Body of pancreas (tissue), 4 donors: ENCODE measurements at regions not wholly inside any gene's neighbourhood (a gene's known extent, or its start where the extent isn't known, plus 50 kb on each side); places are given as distances from the start of the nearest gene placed in this dataset.

ENCODE experiments used
- ATAC-seq: fragments of 150-250 bp; one replicate; pipeline ENCODE4 v1.9.1; 2016
- DNase-seq, 4 donors: peaks; one replicate each; pipeline ENCODE4 v3.0.0-alpha.2; 2019
- H3K27ac ChIP-seq, 4 donors: fragments of 200-600 bp; sonication (generic); 1 replicate in 3 of 4; 2 replicates in 1 of 4; pipeline versions ENCODE4 v1.5.1 to v1.6.1; 2016 to 2019; ENCODE audit warnings: mild to moderate bottlenecking in 1 of 4, mixed read lengths in 1 of 4, moderate library complexity in 1 of 4
- H3K27me3 ChIP-seq, 2 donors: fragments of 200-600 bp; sonication (generic); one replicate each; pipeline ENCODE4 v1.6.0; 2016; ENCODE audit warnings: mild to moderate bottlenecking in 1 of 2
- H3K36me3 ChIP-seq, 2 donors: fragments of 200-600 bp; sonication (generic); replicated peaks in 1 of 2; 2 replicates each; pipeline ENCODE4 v1.5.1; 2016; ENCODE audit warnings: low read depth in 2 of 2; ENCODE audit not compliant: insufficient read depth in 1 of 2
- H3K4me1 ChIP-seq: fragments of 200-600 bp; sonication (generic); one replicate; pipeline ENCODE4 v1.6.0; 2016
- H3K4me3 ChIP-seq, 2 donors: fragments of 200-600 bp; sonication (generic); 1 replicate in 1 of 2; 2 replicates in 1 of 2; pipeline ENCODE4 v1.5.1; 2016 to 2019
- H3K9me3 ChIP-seq, 3 donors: fragments of 200-600 bp; sonication (generic); 1 replicate in 2 of 3; 2 replicates in 1 of 3; pipeline ENCODE4 v1.5.1; 2016
- POLR2A ChIP-seq, 3 donors: fragments of 450-650 bp; IDR thresholded peaks; one replicate each; pipeline ENCODE4 v1.6.1; 2016; ENCODE audit warnings: antibody characterized with exemption in 3 of 3, mild to moderate bottlenecking in 2 of 3
- WGBS, 2 donors: methylation state at CpG; one replicate each; pipeline ENCODE4 v1.1.5; 2017; 5-methylcytosine and 5-hydroxymethylcytosine counted together
- intact Hi-C: fragments of 100-400 bp; cut with DNase I; formaldehyde crosslinking; loops from one replicate; pipeline ENCODE4 v1.15.1; 2023
- TF ChIP-seq, protein P1 (sequence below), 7 experiments: fragments of 450-650 bp in 4 of 7; fragments of 200-600 bp in 3 of 7; sonication (generic) in 3 of 7; IDR thresholded peaks; one replicate each; pipeline ENCODE4 v1.5.1; 2016 to 2019; ENCODE audit warnings: antibody characterized with exemption in 7 of 7

DNA sequence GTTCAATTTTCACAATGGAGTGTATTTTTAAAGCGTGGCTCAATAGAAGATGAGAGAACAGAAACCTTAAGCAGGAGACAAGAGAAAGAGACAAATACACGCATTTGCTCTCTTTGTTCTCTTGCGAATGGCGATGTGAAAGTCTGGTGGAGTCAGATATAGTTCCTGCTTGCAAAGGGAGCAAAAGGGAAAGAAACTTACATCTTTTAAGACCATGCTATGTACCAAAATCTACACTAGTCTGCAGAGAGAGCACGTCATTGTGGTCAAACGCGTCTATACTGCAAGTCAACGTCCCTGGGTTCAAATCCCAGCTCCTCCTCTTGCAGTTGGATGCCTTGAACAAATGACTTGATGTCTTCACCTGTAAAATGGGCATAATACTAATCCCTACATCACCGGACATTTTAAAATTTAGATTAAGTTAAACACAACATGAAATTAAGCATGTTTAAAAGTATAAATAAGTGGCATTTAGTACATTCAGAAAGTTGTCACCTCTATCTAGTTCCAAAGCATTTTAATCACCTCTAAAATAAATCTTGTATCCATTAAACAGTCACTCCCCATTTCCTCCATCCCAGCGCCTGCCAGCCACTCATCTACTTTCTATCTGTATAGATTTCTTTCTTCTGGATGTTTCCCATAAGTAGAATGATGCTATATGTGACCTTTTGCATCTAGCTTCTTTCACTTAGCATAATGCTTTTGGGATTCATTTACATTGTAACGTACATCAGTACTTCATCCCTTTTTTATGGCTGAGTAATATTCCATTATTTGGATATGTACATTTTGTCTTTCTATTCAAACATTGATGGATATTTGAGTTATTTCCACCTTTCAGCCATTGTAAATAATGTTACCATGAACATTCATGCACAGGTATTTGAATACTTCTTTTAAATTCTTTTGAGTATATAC lies 406.9 kb downstream of the TMEM114 start:
- no peak overlapping the region for H3K27ac ChIP-seq
- no peaks in the 10 kb centered on the region for H3K4me1 ChIP-seq
- no peak for ATAC-seq
- intact Hi-C loops, result no loop called here
- no peaks in the 10 kb centered on the region for H3K9me3 ChIP-seq
- DNase-seq, result no peak
- no peak for TF ChIP-seq POLR2A (IDR thresholded peaks at IDR 0.05)
- TF ChIP-seq, protein P1, sequence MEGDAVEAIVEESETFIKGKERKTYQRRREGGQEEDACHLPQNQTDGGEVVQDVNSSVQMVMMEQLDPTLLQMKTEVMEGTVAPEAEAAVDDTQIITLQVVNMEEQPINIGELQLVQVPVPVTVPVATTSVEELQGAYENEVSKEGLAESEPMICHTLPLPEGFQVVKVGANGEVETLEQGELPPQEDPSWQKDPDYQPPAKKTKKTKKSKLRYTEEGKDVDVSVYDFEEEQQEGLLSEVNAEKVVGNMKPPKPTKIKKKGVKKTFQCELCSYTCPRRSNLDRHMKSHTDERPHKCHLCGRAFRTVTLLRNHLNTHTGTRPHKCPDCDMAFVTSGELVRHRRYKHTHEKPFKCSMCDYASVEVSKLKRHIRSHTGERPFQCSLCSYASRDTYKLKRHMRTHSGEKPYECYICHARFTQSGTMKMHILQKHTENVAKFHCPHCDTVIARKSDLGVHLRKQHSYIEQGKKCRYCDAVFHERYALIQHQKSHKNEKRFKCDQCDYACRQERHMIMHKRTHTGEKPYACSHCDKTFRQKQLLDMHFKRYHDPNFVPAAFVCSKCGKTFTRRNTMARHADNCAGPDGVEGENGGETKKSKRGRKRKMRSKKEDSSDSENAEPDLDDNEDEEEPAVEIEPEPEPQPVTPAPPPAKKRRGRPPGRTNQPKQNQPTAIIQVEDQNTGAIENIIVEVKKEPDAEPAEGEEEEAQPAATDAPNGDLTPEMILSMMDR (IDR thresholded peaks at IDR 0.05), result no peak
- no peaks in the 10 kb centered on the region for H3K27me3 ChIP-seq
- no peaks in the 10 kb centered on the region for H3K36me3 ChIP-seq
- WGBS, 2 donors, result 68 to 79% methylated on average over 11 of the region's 11 CpGs
- no peak overlapping the region for H3K4me3 ChIP-seq

DNA sequence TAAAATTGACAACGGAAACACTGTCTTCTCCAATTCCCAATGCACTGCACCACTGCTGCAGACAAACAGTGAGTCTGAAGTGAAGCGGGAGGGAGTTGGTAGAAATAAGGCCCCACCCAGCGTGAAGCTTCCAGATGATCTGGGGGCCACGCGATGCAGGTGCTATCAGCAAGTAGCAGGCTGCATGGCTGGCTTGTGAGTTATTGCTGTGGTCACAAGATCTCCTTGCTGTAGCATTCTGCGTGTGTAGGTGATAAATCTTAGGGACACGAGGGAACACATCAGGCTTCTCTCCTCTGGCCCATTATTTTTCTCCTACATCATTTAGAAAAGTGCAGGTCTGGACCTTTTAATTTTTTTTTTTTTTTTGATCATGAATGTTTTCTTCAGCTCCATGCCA lies 407.6 kb downstream of the TMEM114 start:
- Histone ChIP-seq H3K27ac (no peak overlapping the region), H3K4me1 (no peaks in the 10 kb centered on the region), H3K27me3 (no peaks in the 10 kb centered on the region), H3K9me3 (no peaks in the 10 kb centered on the region), H3K36me3 (no peaks in the 10 kb centered on the region), H3K4me3 (no peak overlapping the region)
- WGBS, 2 donors, result 45 to 50% methylated on average over 7 of the region's 7 CpGs
- ATAC-seq (no peak), DNase-seq (no peak)
- TF ChIP-seq, protein P1 (IDR thresholded peaks at IDR 0.05), result no peak
- no peak for TF ChIP-seq POLR2A (IDR thresholded peaks at IDR 0.05)
- intact Hi-C loops, result no loop called here

DNA sequence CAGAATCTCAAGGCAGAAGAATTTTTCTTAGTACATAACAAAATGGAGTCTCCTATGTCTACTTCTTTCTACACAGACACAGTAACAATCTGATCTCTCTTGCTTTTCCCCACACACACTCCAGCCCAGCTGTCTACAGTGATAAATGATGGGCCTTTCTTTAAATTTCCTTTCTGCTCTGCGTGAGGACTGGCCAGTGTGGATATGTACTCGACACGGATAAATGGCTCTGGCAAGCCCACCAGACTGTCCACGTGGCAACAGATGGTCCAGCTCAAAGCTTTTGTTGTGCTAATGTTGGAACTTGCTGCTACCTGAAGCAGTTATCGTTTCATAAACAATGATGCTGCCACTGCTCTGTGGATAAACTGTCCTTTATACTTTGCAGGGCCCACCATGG lies 410.7 kb downstream of the TMEM114 start:
- 15 to 25% methylated on average over 5 of the region's 5 CpGs for WGBS, 2 donors
- no peaks in the 10 kb centered on the region for H3K9me3 ChIP-seq
- ATAC-seq, result no peak
- no peaks in the 10 kb centered on the region for H3K4me1 ChIP-seq
- TF ChIP-seq POLR2A (IDR thresholded peaks at IDR 0.05), result no peak
- TF ChIP-seq, protein P1 (IDR thresholded peaks at IDR 0.05), result no peak
- no peak overlapping the region for H3K4me3 ChIP-seq
- no peak overlapping the region for H3K27ac ChIP-seq
- no peaks in the 10 kb centered on the region for H3K36me3 ChIP-seq
- no peaks in the 10 kb centered on the region for H3K27me3 ChIP-seq
- intact Hi-C loops, result no loop called here
- DNase-seq, result no peak

DNA sequence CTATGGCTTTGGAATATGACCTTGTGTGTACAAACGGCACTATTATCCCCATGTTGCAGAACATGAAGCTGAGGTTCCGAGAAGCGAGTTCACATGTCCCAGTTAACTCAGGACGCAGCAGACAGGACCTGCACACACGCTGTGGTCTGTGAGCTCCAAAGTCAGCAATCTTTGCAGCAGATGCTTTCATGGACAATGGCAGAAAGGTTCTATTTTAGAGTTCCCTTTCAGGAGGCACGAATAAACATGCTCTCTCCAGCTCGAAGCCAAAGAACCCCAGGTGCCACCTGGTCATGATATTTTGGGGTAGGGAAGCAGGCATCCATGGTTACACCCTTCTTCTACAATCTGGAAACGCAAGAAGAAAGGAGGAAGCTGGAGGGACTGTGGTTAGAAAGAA lies 412.0 kb downstream of the TMEM114 start:
- 58 to 59% methylated on average over 8 of the region's 8 CpGs for WGBS, 2 donors
- intact Hi-C loops, result no loop called here
- no peak overlapping the region for H3K27ac ChIP-seq
- no peaks in the 10 kb centered on the region for H3K4me1 ChIP-seq
- H3K4me3 ChIP-seq, result no peak overlapping the region
- H3K9me3 ChIP-seq, result no peaks in the 10 kb centered on the region
- DNase-seq (no peak), ATAC-seq (no peak)
- no peaks in the 10 kb centered on the region for H3K36me3 ChIP-seq
- H3K27me3 ChIP-seq, result no peaks in the 10 kb centered on the region
- no peak for TF ChIP-seq POLR2A (IDR thresholded peaks at IDR 0.05)
- TF ChIP-seq, protein P1 (IDR thresholded peaks at IDR 0.05), result no peak

DNA sequence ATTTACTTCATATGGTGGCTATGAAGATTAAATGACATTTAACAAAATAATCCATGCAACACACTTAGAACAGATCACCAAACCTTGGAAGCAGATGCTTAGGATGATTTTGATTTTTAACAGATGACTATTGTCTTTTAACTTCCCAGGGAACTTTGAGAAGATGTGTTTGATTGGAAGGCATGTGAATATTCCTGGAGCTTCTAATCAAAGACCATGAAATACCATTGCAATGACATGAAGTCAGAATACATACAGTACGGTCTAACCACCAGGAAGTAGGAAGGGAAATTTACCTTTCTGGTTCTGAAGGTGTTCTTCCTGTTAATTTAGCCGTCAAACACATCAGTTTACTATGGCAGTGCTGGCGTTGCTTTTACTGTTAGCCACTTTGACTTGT lies 414.9 kb downstream of the TMEM114 start:
- Histone ChIP-seq H3K27ac (no peak overlapping the region), H3K9me3 (no peaks in the 10 kb centered on the region), H3K36me3 (no peaks in the 10 kb centered on the region), H3K4me1 (no peaks in the 10 kb centered on the region), H3K4me3 (no peak overlapping the region), H3K27me3 (no peaks in the 10 kb centered on the region)
- DNase-seq (no peak), ATAC-seq (no peak)
- TF ChIP-seq, protein P1 (IDR thresholded peaks at IDR 0.05), result no peak
- WGBS, 2 donors, result 41 to 42% methylated on average over 3 of the region's 3 CpGs
- intact Hi-C loops, result no loop called here
